SK-N-SH (cell line): ENCODE measurements at regions not wholly inside any gene's neighbourhood (a gene's known extent, or its start where the extent isn't known, plus 50 kb on each side); places are given as distances from the start of the nearest gene placed in this dataset.

Experiments used
- CTCF ChIA-PET: fragments of 300-600, 350-600 bp; formaldehyde crosslinking; extraction: SDS; loops from one replicate; lab custom pipeline; 2021; lab: Yijun Ruan, JAX
- POLR2A ChIA-PET: fragments of 350-600 bp; sonication (Branson Sonifier 250); formaldehyde crosslinking; extraction: SDS; loops from one replicate; lab custom pipeline; 2020; ENCODE audit warnings: antibody characterized with exemption, inconsistent platforms; lab: Yijun Ruan, JAX
- DNase-seq: peaks from one replicate; pipeline ENCODE4 v3.0.0; 2012
- H2AFZ ChIP-seq: fragments of 200-600 bp; sonication (generic); 2 replicates; pipeline ENCODE4 v1.8.1; 2016; ENCODE audit warnings: antibody characterized with exemption, mild to moderate bottlenecking, low read depth
- H3F3A ChIP-seq: fragments of 200-600 bp; sonication (generic); replicated peaks from 2 replicates; pipeline ENCODE3; 2016; ENCODE audit warnings: antibody characterized with exemption, mild to moderate bottlenecking; ENCODE audit not compliant: insufficient read depth
- H3K27ac ChIP-seq, 2 experiments: fragments of 200-500 bp in 1 of 2; fragments of 200-600 bp in 1 of 2; sonication (Bioruptor generic) in 1 of 2; sonication (generic), shearing (Covaris generic) in 1 of 2; 2 replicates each; pipeline versions ENCODE4 v1.5.1 to v1.6.1; 2014 to 2016; ENCODE audit warnings: low read depth in 2 of 2, inconsistent platforms in 1 of 2, low read length in 1 of 2, mild to moderate bottlenecking in 1 of 2, mixed read lengths in 1 of 2
- H3K27me3 ChIP-seq: fragments of 200-600 bp; sonication (generic), shearing (Covaris generic); 2 replicates; pipeline ENCODE4 v1.6.1; 2016; ENCODE audit warnings: mixed run types; ENCODE audit not compliant: insufficient read depth
- H3K36me3 ChIP-seq, 2 experiments: fragments of 200-500 bp in 1 of 2; fragments of 200-600 bp in 1 of 2; sonication (Bioruptor generic) in 1 of 2; sonication (generic) in 1 of 2; replicated peaks in 1 of 2; 2 replicates each; pipeline versions ENCODE3 to v1.5.1; 2014 to 2016; ENCODE audit warnings: low read length in 1 of 2, mild to moderate bottlenecking in 1 of 2; ENCODE audit not compliant: insufficient read depth in 2 of 2, control insufficient read depth in 1 of 2
- H3K4me1 ChIP-seq, 2 experiments: fragments of 200-500 bp in 1 of 2; fragments of 200-600 bp in 1 of 2; sonication (Bioruptor generic) in 1 of 2; sonication (generic), shearing (Covaris generic) in 1 of 2; 2 replicates each; pipeline versions ENCODE4 v1.5.1 to v1.6.1; 2014 to 2016; ENCODE audit warnings: low read depth in 1 of 2, low read length in 1 of 2, mixed run types in 1 of 2; ENCODE audit not compliant: insufficient read depth in 2 of 2, control insufficient read depth in 1 of 2
- H3K4me2 ChIP-seq: fragments of 200-600 bp; sonication (generic), shearing (Covaris generic); 2 replicates; pipeline ENCODE4 v1.6.1; 2017; ENCODE audit warnings: mixed run types
- H3K4me3 ChIP-seq, 2 experiments: fragments of 200-500 bp in 1 of 2; fragments of 200-600 bp in 1 of 2; sonication (Bioruptor generic) in 1 of 2; sonication (generic), shearing (Covaris generic) in 1 of 2; 2 replicates each; pipeline versions ENCODE4 v1.5.1 to v1.8.1; 2014 to 2016; ENCODE audit warnings: low read depth in 2 of 2, inconsistent platforms in 1 of 2, low read length in 1 of 2, mild to moderate bottlenecking in 1 of 2, mixed read lengths in 1 of 2, moderate library complexity in 1 of 2
- H3K79me2 ChIP-seq: fragments of 200-600 bp; sonication (generic); 2 replicates; pipeline ENCODE4 v1.8.1; 2017; ENCODE audit warnings: mild to moderate bottlenecking; ENCODE audit not compliant: insufficient read depth
- H3K9ac ChIP-seq: fragments of 200-600 bp; sonication (generic); 2 replicates; pipeline ENCODE4 v1.6.1; 2017; ENCODE audit warnings: mixed run types
- H3K9me2 ChIP-seq: fragments of 200-600 bp; sonication (generic); 2 replicates; pipeline ENCODE4 v1.6.1; 2017; ENCODE audit warnings: mixed run types
- H3K9me3 ChIP-seq: fragments of 200-600 bp; sonication (generic); 2 replicates; pipeline ENCODE4 v1.6.1; 2017; ENCODE audit warnings: mixed run types, mild to moderate bottlenecking, moderate library complexity
- H4K20me1 ChIP-seq: fragments of 200-600 bp; sonication (generic); 2 replicates; pipeline ENCODE4 v1.6.1; 2017; ENCODE audit warnings: mild to moderate bottlenecking, mixed run types; ENCODE audit not compliant: insufficient read depth
- CHD2 ChIP-seq: fragments of 150-350 bp; IDR thresholded peaks from 2 replicates; pipeline ENCODE4 v1.6.1; 2018; ENCODE audit warnings: low read length; ENCODE audit not compliant: partially characterized antibody
- FOSL2 ChIP-seq: IDR thresholded peaks from 2 replicates; pipeline ENCODE4 v1.4.0; 2012; ENCODE audit warnings: low read depth, mild to moderate bottlenecking, moderate library complexity, borderline replicate concordance
- FOXJ3 ChIP-seq: sonication (generic); formaldehyde crosslinking; IDR thresholded peaks from 2 replicates; pipeline ENCODE4 v1.5.1; 2020; ENCODE audit warnings: mild to moderate bottlenecking, missing genetic modification reagents
- GATA2 ChIP-seq: sonication (generic); formaldehyde crosslinking; IDR thresholded peaks from 2 replicates; pipeline ENCODE4 v1.5.0; 2020; ENCODE audit warnings: mild to moderate bottlenecking, missing genetic modification reagents
- POLR2AphosphoS5 ChIP-seq: IDR thresholded peaks from 2 replicates; pipeline ENCODE4 v1.6.1; 2012; ENCODE audit warnings: low read depth, low read length
- RAD21 ChIP-seq: IDR thresholded peaks from 2 replicates; pipeline ENCODE4 v1.6.1; 2012; ENCODE audit warnings: mild to moderate bottlenecking, low read length
- RCOR1 ChIP-seq: fragments of 150-350 bp; IDR thresholded peaks from 2 replicates; pipeline ENCODE4 v1.6.1; 2017; ENCODE audit warnings: antibody characterized with exemption, low read length
- RFX5 ChIP-seq: IDR thresholded peaks from 2 replicates; pipeline ENCODE4 v1.6.1; 2012; ENCODE audit warnings: mild to moderate bottlenecking, improper control_type of control experiment, low read length
- RXRA ChIP-seq: IDR thresholded peaks from 2 replicates; pipeline ENCODE4 v1.4.0; 2012; ENCODE audit warnings: low read depth, mild to moderate bottlenecking, borderline replicate concordance
- YY1 ChIP-seq: IDR thresholded peaks from 2 replicates; pipeline ENCODE4 v1.4.0; 2012; ENCODE audit warnings: low read depth, mild to moderate bottlenecking
- WGBS: methylation state at CpG from one replicate; pipeline ENCODE4 v1.1.6; 2017; ENCODE audit warnings: low lambda C conversion rate; 5-methylcytosine and 5-hydroxymethylcytosine counted together
- TF ChIP-seq, protein P1 (sequence below): fragments of 150-350 bp; IDR thresholded peaks from 2 replicates; pipeline ENCODE4 v1.6.1; 2017; ENCODE audit warnings: antibody characterized with exemption, low read length, low read depth, borderline replicate concordance
- TF ChIP-seq, protein P2 (sequence below): IDR thresholded peaks from 2 replicates; pipeline ENCODE4; 2012
- TF ChIP-seq, protein P3 (sequence below): fragments of 150-350 bp; IDR thresholded peaks from 2 replicates; pipeline ENCODE4 v1.6.1; 2016; ENCODE audit warnings: mild to moderate bottlenecking, low read depth, low read length
- TF ChIP-seq, protein P4 (sequence below): IDR thresholded peaks from 2 replicates; pipeline ENCODE4 v1.4.0; 2012; ENCODE audit warnings: low read depth, borderline replicate concordance

DNA sequence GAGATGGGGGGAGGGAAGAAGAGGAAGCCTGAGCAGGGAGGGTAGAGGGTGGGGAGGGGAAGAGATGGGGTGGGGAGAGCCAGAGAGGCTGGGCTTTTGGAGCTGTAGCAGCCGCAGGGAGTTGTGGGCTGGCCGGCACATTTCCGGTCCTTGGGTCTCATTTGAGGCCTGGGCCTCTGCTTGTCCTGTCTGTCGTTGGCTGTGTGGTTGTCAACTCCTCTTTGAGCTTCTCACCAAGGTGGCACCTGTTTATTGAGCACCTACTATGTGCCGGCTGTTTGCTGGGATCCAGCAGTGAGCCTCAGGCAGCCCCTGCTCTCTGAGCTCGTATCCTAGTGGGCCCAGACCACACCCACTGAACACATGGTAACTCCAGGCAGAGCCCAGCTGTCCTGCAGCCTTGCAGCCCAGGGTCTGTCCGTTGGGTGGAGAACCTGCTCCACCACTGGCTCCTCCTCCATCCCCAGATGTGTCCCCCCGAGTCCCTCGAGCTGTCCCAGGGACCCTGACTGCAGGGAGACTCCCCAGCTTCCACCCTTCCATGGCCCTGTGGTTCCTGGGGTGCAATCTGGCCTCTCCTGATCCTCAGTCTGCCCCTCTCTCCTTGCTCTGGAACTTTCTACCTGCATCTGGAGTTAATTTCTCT, 164.9 kb downstream of the IRF8 start:
- peaks cover 77% of the 10 kb centered on the region for H3K27me3 ChIP-seq
- H3K9me2 ChIP-seq: no peaks in the 10 kb centered on the region
- H3K9ac ChIP-seq: no peak overlapping the region
- no peak overlapping the region for H3K27ac ChIP-seq
- no peaks in the 10 kb centered on the region for H4K20me1 ChIP-seq
- H3K36me3 ChIP-seq: no peaks in the 10 kb centered on the region
- H2AFZ ChIP-seq: no peak overlapping the region
- 33% methylated on average over 7 of the region's 9 CpGs for WGBS
- no peak overlapping the region for H3K4me2 ChIP-seq
- no peaks in the 10 kb centered on the region for H3K4me1 ChIP-seq
- H3F3A ChIP-seq: no peaks in the 10 kb centered on the region
- TF ChIP-seq RFX5 (no peak), POLR2AphosphoS5 (no peak), RCOR1 (no peak), YY1 (no peak), RAD21 (no peak), GATA2 (CRISPR knock-in tag) (no peak), RXRA (no peak), CHD2 (no peak), FOXJ3 (CRISPR knock-in tag) (no peak), FOSL2 (no peak)
- TF ChIP-seq, protein P1, sequence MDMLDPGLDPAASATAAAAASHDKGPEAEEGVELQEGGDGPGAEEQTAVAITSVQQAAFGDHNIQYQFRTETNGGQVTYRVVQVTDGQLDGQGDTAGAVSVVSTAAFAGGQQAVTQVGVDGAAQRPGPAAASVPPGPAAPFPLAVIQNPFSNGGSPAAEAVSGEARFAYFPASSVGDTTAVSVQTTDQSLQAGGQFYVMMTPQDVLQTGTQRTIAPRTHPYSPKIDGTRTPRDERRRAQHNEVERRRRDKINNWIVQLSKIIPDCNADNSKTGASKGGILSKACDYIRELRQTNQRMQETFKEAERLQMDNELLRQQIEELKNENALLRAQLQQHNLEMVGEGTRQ: no peak
- TF ChIP-seq, protein P2, sequence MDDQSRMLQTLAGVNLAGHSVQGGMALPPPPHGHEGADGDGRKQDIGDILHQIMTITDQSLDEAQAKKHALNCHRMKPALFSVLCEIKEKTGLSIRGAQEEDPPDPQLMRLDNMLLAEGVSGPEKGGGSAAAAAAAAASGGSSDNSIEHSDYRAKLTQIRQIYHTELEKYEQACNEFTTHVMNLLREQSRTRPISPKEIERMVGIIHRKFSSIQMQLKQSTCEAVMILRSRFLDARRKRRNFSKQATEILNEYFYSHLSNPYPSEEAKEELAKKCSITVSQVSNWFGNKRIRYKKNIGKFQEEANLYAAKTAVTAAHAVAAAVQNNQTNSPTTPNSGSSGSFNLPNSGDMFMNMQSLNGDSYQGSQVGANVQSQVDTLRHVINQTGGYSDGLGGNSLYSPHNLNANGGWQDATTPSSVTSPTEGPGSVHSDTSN: no peak
- TF ChIP-seq, protein P3, sequence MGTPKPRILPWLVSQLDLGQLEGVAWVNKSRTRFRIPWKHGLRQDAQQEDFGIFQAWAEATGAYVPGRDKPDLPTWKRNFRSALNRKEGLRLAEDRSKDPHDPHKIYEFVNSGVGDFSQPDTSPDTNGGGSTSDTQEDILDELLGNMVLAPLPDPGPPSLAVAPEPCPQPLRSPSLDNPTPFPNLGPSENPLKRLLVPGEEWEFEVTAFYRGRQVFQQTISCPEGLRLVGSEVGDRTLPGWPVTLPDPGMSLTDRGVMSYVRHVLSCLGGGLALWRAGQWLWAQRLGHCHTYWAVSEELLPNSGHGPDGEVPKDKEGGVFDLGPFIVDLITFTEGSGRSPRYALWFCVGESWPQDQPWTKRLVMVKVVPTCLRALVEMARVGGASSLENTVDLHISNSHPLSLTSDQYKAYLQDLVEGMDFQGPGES: no peak
- TF ChIP-seq, protein P4, sequence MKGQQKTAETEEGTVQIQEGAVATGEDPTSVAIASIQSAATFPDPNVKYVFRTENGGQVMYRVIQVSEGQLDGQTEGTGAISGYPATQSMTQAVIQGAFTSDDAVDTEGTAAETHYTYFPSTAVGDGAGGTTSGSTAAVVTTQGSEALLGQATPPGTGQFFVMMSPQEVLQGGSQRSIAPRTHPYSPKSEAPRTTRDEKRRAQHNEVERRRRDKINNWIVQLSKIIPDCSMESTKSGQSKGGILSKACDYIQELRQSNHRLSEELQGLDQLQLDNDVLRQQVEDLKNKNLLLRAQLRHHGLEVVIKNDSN: no peak
- TF ChIP-seq, all 33 proteins: peak for 0
- no peak for DNase-seq
- ChIA-PET POLR2A (no interaction called here), CTCF (interaction anchor here (1.3 to 1.8 kb wide), 3 partner anchors 9 to 457 kb away, joined by 4 to 8 read pairs (median 5); no protein-coding TSS in a partner anchor)
- H3K4me3 ChIP-seq: no peak overlapping the region
- H3K79me2 ChIP-seq: no peaks in the 10 kb centered on the region
- H3K9me3 ChIP-seq: no peaks in the 10 kb centered on the region
